HEK293T (cell line): ENCODE measurements at regions not wholly inside any gene's neighbourhood (a gene's known extent, or its start where the extent isn't known, plus 50 kb on each side); places are given as distances from the start of the nearest gene placed in this dataset.

ENCODE experiments used
- ARNT ChIP-seq: fragments of 450-650 bp; IDR thresholded peaks from 2 replicates; pipeline ENCODE4 v1.6.1; 2017; ENCODE audit warnings: mild to moderate bottlenecking
- BHLHE40 ChIP-seq: fragments of 450-650 bp; IDR thresholded peaks from 2 replicates; pipeline ENCODE4 v1.6.1; 2016; ENCODE audit warnings: mild to moderate bottlenecking, moderate library complexity, borderline replicate concordance
- ELF4 ChIP-seq: fragments of 450-650 bp; IDR thresholded peaks from 2 replicates; pipeline ENCODE4 v1.6.1; 2017; ENCODE audit warnings: antibody characterized with exemption
- FOXA1 ChIP-seq: fragments of 450-650 bp; IDR thresholded peaks from 2 replicates; pipeline ENCODE4 v1.6.1; 2016; ENCODE audit warnings: mild to moderate bottlenecking
- FOXK2 ChIP-seq: fragments of 450-650 bp; IDR thresholded peaks from 2 replicates; pipeline ENCODE4 v1.6.1; 2016; ENCODE audit warnings: mild to moderate bottlenecking
- FOXM1 ChIP-seq: fragments of 450-650 bp; IDR thresholded peaks from 2 replicates; pipeline ENCODE4 v1.6.1; 2017; ENCODE audit warnings: mild to moderate bottlenecking, borderline replicate concordance
- HDGF ChIP-seq: fragments of 450-650 bp; IDR thresholded peaks from 2 replicates; pipeline ENCODE4 v1.6.1; 2017; ENCODE audit warnings: antibody characterized with exemption, borderline replicate concordance
- LEF1 ChIP-seq: fragments of 450-650 bp; IDR thresholded peaks from 2 replicates; pipeline ENCODE4 v1.6.1; 2017; ENCODE audit warnings: mild to moderate bottlenecking, borderline replicate concordance
- NFRKB ChIP-seq: fragments of 450-650 bp; IDR thresholded peaks from 2 replicates; pipeline ENCODE4 v1.6.1; 2016; ENCODE audit warnings: mild to moderate bottlenecking, moderate library complexity
- PKNOX1 ChIP-seq: fragments of 450-650 bp; IDR thresholded peaks from 2 replicates; pipeline ENCODE4 v1.6.1; 2016
- SP1 ChIP-seq: fragments of 450-650 bp; IDR thresholded peaks from 2 replicates; pipeline ENCODE4 v1.6.1; 2017
- SUZ12 ChIP-seq: fragments of 450-650 bp; IDR thresholded peaks from 2 replicates; pipeline ENCODE4 v1.6.1; 2016; ENCODE audit warnings: mild to moderate bottlenecking
- TARDBP ChIP-seq: fragments of 450-650 bp; IDR thresholded peaks from 2 replicates; pipeline ENCODE4 v1.6.1; 2016
- ZNF384 ChIP-seq: fragments of 450-650 bp; IDR thresholded peaks from 2 replicates; pipeline ENCODE4 v1.6.1; 2016

GRCh38 chr2:2574401-2575180 is 243.5 kb upstream of the MYT1L start:
- TF ChIP-seq TARDBP (no peak), FOXK2 (no peak), PKNOX1 (no peak), FOXM1 (no peak), LEF1 (no peak), FOXA1 (no peak), ARNT (no peak), ZNF384 (no peak), SP1 (no peak), BHLHE40 (no peak), NFRKB (no peak), HDGF (no peak), SUZ12 (no peak), ELF4 (no peak)
